BE2C (cell line): ENCODE measurements at regions not wholly inside any gene's neighbourhood (a gene's known extent, or its start where the extent isn't known, plus 50 kb on each side); places are given as distances from the start of the nearest gene placed in this dataset.

Experiments
- DNase-seq: peaks from one replicate; pipeline ENCODE4 v3.0.0-alpha.2; 2020
- H3K27me3 ChIP-seq: fragments of 250-450 bp; sonication (Bioruptor Pico); 2 replicates; pipeline ENCODE4 v1.5.1; 2020; ENCODE audit warnings: mild to moderate bottlenecking
- H3K36me3 ChIP-seq: fragments of 250-450 bp; sonication (Bioruptor Pico); 2 replicates; pipeline ENCODE4 v1.5.1; 2020; ENCODE audit warnings: mild to moderate bottlenecking
- H3K4me1 ChIP-seq: fragments of 250-450 bp; sonication (Bioruptor Pico); 2 replicates; pipeline ENCODE4 v1.5.1; 2020
- H3K4me3 ChIP-seq: 2 replicates; pipeline ENCODE4 v1.5.1; 2011; ENCODE audit warnings: low read depth, low read length
- H3K9me3 ChIP-seq: fragments of 250-450 bp; sonication (Bioruptor Pico); 2 replicates; pipeline ENCODE4 v1.5.1; 2020
- TF ChIP-seq, protein P1 (sequence below): IDR thresholded peaks from 2 replicates; pipeline ENCODE4 v1.5.1; 2012; ENCODE audit warnings: mild to moderate bottlenecking, low read depth, low read length

DNA sequence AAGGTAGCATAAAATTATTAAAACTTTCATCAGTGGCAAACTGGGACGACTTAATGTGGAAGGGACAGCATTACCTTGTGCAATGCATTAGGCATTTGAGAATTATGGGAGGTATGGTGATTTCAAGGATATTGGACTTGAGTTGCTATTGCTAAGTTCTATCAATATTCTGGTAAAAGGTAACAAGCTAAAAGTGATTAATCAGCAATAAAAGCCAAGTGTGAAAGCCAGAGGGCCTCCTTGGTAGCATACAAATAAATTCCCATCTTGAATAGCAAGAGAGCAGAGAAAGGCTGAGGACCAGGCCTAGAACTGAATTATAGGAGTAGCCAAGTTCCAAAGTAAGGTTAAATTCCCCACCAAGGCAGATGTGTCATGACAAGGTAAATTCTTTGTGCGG, 74.2 kb upstream of the KCNH7 start:
- Histone ChIP-seq H3K27me3 (no peaks in the 10 kb centered on the region), H3K9me3 (no peaks in the 10 kb centered on the region), H3K36me3 (no peaks in the 10 kb centered on the region), H3K4me3 (no peak overlapping the region), H3K4me1 (no peaks in the 10 kb centered on the region)
- TF ChIP-seq, protein P1, sequence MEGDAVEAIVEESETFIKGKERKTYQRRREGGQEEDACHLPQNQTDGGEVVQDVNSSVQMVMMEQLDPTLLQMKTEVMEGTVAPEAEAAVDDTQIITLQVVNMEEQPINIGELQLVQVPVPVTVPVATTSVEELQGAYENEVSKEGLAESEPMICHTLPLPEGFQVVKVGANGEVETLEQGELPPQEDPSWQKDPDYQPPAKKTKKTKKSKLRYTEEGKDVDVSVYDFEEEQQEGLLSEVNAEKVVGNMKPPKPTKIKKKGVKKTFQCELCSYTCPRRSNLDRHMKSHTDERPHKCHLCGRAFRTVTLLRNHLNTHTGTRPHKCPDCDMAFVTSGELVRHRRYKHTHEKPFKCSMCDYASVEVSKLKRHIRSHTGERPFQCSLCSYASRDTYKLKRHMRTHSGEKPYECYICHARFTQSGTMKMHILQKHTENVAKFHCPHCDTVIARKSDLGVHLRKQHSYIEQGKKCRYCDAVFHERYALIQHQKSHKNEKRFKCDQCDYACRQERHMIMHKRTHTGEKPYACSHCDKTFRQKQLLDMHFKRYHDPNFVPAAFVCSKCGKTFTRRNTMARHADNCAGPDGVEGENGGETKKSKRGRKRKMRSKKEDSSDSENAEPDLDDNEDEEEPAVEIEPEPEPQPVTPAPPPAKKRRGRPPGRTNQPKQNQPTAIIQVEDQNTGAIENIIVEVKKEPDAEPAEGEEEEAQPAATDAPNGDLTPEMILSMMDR: no peak
- DNase-seq: no peak

DNA sequence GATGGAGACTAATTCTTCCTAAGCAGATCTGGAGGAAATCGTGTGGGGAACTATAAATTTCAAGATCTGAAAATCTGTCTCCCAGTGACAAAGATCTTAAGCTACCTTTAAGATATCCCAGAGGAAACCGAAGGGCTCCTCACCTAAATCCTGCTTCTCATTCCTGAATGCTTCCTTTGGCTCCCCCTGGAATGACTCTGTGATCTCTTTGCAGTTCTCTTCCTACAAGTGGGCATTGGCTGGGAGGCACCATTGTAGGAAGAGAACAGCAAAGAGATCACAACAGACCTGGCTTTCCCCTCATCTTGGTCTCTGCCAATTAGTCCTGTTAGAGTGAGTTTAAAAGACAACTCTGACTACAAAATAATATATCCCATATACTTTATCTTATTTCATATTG, 70.0 kb upstream of the KCNH7 start:
- Histone ChIP-seq H3K36me3 (no peaks in the 10 kb centered on the region), H3K27me3 (no peaks in the 10 kb centered on the region), H3K4me1 (no peaks in the 10 kb centered on the region), H3K4me3 (no peak overlapping the region), H3K9me3 (no peaks in the 10 kb centered on the region)
- DNase-seq: no peak
- TF ChIP-seq, protein P1: no peak

DNA sequence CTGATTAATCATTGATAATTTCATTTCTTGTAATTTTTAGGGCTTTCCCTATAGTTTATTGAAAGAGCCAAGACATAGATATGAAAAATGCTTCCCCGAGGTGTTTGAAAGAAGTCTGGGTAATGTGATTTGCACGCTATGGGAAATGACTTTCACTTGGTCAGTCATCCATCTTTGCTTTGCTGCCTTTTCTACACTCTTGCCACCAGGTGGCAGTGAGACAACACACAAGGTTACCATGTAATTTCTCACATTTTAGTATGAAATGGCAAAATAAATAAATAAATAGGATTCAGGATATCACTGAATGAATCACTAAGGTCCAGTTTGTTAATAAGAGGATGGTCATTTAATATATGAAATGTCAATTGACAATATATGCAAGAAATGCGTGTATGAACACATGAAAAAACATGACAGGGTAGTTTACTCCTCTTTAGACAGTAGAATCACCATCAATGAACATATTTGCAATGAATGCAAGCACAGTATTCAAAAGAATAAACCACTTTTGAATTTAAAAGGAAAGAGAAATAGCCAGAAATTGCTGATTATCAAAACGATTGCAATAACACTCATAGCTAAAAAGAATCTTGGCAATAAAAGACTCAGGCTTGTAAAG, 52.2 kb upstream of the KCNH7 start:
- Histone ChIP-seq H3K4me3 (no peak overlapping the region), H3K9me3 (no peaks in the 10 kb centered on the region), H3K27me3 (no peaks in the 10 kb centered on the region), H3K36me3 (no peaks in the 10 kb centered on the region), H3K4me1 (no peaks in the 10 kb centered on the region)
- DNase-seq: peak; percentile 13
- TF ChIP-seq, protein P1: peak; percentile 72

DNA sequence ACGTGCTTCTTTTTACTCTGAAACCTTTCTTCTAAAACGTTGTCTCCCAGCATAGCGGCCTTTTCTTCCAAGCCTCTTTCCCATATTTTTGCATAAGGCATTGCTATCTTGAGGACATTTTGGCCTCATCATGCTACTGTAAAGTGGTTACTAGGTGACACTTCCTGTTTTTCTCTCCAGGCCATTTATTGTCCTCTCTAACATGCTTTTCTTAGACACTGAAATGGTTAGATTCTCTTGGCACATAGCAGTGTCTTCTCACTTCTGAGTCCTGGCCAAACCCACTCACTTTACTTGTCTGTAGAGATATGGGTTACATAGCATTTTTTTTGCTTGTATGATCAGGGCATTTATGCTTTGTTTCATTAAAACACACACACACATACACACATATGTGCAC, 50.1 kb upstream of the KCNH7 start:
- Histone ChIP-seq H3K4me1 (no peaks in the 10 kb centered on the region), H3K9me3 (no peaks in the 10 kb centered on the region), H3K27me3 (no peaks in the 10 kb centered on the region), H3K36me3 (no peaks in the 10 kb centered on the region), H3K4me3 (no peak overlapping the region)
- DNase-seq: no peak
- TF ChIP-seq, protein P1: no peak
